Small intestine (tissue), 7 donors: ENCODE measurements at regions not wholly inside any gene's neighbourhood (a gene's known extent, or its start where the extent isn't known, plus 50 kb on each side); places are given as distances from the start of the nearest gene placed in this dataset.

Experiments
- DNase-seq, 2 donors: peaks; one replicate each; pipeline versions ENCODE4 v3.0.0 to v3.0.0-alpha.2; 2013
- FAIRE-seq: peaks from 2 replicates; lab custom pipeline; 2012; peaks lifted over from hg19 to GRCh38; lab: Jason Lieb, UNC
- H3K27ac ChIP-seq, 3 donors: one replicate each; pipeline ENCODE4 v1.5.1; 2013; ENCODE audit warnings: low read length in 2 of 3, mild to moderate bottlenecking in 2 of 3, control low read depth in 1 of 3, inconsistent platforms in 1 of 3, low read depth in 1 of 3, moderate library complexity in 1 of 3
- H3K27me3 ChIP-seq, 3 donors: one replicate each; pipeline ENCODE4 v1.6.1; 2013; ENCODE audit warnings: low read length in 3 of 3, inconsistent platforms in 1 of 3; ENCODE audit not compliant: control insufficient read depth in 3 of 3, insufficient read depth in 3 of 3
- H3K36me3 ChIP-seq, 3 donors: one replicate each; pipeline ENCODE4 v1.6.1; 2013; ENCODE audit warnings: low read length in 3 of 3, inconsistent platforms in 1 of 3, low read depth in 1 of 3, mild to moderate bottlenecking in 1 of 3, moderate library complexity in 1 of 3; ENCODE audit not compliant: control insufficient read depth in 3 of 3, insufficient read depth in 2 of 3
- H3K4me1 ChIP-seq, 3 donors: one replicate each; pipeline ENCODE4 v1.6.1; 2013; ENCODE audit warnings: low read length in 2 of 3, inconsistent platforms in 1 of 3, low read depth in 1 of 3, mild to moderate bottlenecking in 1 of 3, moderate library complexity in 1 of 3; ENCODE audit not compliant: control insufficient read depth in 3 of 3, insufficient read depth in 2 of 3
- H3K4me3 ChIP-seq, 3 donors: one replicate each; pipeline ENCODE4 v1.5.1; 2013; ENCODE audit warnings: low read length in 3 of 3, control low read depth in 1 of 3, inconsistent platforms in 1 of 3, low read depth in 1 of 3, mild to moderate bottlenecking in 1 of 3, moderate library complexity in 1 of 3
- H3K9me3 ChIP-seq, 2 donors: one replicate each; pipeline ENCODE4 v1.6.1; 2013; ENCODE audit warnings: low read depth in 1 of 2, low read length in 1 of 2; ENCODE audit not compliant: control insufficient read depth in 2 of 2, insufficient read depth in 1 of 2
- WGBS, 3 donors: extraction: QIAGEN DNeasy Blood & Tissue Kit; methylation state at CpG; one replicate each; pipeline ENCODE4 v1.1.7; 2013; 5-methylcytosine and 5-hydroxymethylcytosine counted together
- donor health status: healthy with polysubstance abuse.
- donor health status: control.
- donor health status: control.
- donor health status: Bipolar disorder and iron deficiency.
- donor health status: healthy.

DNA sequence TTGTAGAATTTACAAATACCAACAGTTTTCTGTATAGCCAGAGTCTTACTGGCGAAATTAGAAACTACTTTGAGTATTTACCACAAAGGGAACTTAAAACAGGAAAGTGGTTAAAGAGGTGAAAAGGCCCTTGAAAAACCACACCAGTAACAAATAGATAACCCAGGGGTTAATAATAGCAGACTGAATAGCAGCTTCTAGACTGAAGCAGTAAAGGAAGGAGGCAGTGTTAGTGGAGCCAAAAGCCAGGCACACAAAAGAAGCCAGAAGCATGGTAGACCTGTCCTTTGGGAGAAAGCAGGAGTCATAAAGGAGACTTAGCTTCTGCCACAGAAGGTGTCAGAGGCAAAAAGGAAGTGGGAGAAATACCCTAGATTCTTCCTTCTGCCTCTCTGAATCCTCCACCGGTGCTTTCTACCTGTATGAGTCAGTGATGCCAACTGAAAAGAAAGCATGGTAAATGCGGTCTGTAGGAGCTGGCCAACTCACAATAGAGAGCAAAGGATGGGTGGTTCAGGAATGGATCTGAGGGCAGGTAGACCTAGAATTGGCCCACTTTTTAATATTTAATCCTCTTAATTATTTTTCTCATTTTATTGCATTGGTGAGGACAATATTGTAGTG is 97.3 kb downstream of the ARL6IP6 start:
- DNase-seq, result no peak
- no peak for FAIRE-seq
- no peaks in the 10 kb centered on the region for H3K4me1 ChIP-seq
- H3K27me3 ChIP-seq, result no peaks in the 10 kb centered on the region
- H3K27ac ChIP-seq, result no peak overlapping the region
- no peak overlapping the region for H3K4me3 ChIP-seq
- 79 to 83% (median 80%) methylated on average over 3 of the region's 3 CpGs for WGBS, 3 donors
- H3K36me3 ChIP-seq, result no peaks in the 10 kb centered on the region
- peaks cover 0 to 8% of the 10 kb centered on the region in 2 donors for H3K9me3 ChIP-seq

DNA sequence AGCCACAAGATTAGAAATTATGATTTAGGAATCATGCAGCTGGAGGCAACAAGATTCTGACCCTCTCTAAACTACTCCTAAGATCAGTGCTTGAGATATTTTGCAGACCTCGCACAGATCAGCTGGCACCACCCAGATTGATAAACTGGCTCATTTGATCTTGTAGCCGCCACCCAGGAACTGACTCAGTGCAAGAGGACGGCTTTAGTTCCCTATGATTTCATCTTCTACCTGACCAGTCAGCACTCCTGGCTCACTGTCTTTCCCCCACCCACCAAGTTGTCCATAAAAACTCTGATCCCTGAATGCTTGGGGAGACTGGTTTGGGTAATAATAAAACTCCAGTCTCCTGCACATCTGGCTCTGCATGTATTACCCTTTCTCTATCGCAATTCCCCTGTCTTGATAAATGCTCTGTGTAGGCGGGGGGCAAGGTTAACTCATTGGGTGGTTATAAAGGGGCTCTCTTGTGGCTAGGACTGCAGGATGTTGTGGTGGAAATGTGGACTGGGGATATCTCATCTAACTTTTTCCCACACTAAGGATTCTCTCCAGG is 96.1 kb downstream of the ARL6IP6 start:
- DNase-seq (peak in 1 of 2 donors; percentile 10), FAIRE-seq (no peak)
- H3K4me1 ChIP-seq, result no peaks in the 10 kb centered on the region
- no peaks in the 10 kb centered on the region for H3K36me3 ChIP-seq
- no peak overlapping the region for H3K27ac ChIP-seq
- H3K9me3 ChIP-seq, result peaks cover 0 to 8% of the 10 kb centered on the region in 2 donors
- no peaks in the 10 kb centered on the region for H3K27me3 ChIP-seq
- no peak overlapping the region for H3K4me3 ChIP-seq
- 39 to 61% (median 49%) methylated on average over 5 of the region's 5 CpGs for WGBS, 3 donors

DNA sequence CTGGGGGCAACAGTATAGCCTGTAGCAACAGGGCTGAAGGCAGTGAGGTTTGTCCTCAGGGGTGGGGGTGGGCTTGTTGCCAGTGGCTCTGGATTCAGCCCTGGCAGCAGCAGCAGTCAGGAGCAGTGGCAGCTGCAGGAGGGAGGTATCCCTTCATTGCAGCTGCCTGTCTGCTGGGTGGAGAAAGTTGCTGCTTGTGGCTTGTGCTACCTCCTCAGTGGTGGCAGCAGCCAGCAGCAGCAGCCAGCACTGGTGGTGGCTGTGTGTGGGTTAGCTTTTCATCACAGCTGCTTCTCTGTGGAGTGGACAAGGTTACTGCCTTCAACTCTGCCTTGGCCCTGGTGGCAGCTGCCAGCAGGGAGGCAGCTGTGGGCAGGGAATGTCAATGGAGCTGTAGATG is 94.9 kb downstream of the ARL6IP6 start:
- Histone ChIP-seq H3K27me3 (no peaks in the 10 kb centered on the region), H3K4me1 (no peaks in the 10 kb centered on the region), H3K4me3 (no peak overlapping the region), H3K36me3 (no peaks in the 10 kb centered on the region), H3K9me3 (peaks cover 0 to 8% of the 10 kb centered on the region in 2 donors), H3K27ac (no peak overlapping the region)
- no peak for FAIRE-seq
- no peak for DNase-seq
